Upper lobe of right lung (tissue), 1 donor: ENCODE measurements at regions not wholly inside any gene's neighbourhood (a gene's known extent, or its start where the extent isn't known, plus 50 kb on each side); places are given as distances from the start of the nearest gene placed in this dataset.

Experiments used
- ATAC-seq: fragments of 200-7000 bp; cut with Tn5 transposase; one replicate; pipeline ENCODE4 v1.9.1; 2020; ENCODE audit warnings: mild to moderate bottlenecking, moderate library complexity
- DNase-seq: peaks from one replicate; pipeline ENCODE4 v3.0.0-alpha.2; 2020
- H3K27ac ChIP-seq: fragments of 200-600 bp; one replicate; pipeline ENCODE4 v1.8.0; 2022
- H3K27me3 ChIP-seq: fragments of 200-600 bp; one replicate; pipeline ENCODE4 v1.8.0; 2022; ENCODE audit warnings: mild to moderate bottlenecking
- H3K36me3 ChIP-seq: fragments of 200-600 bp; one replicate; pipeline ENCODE4 v1.8.0; 2022
- H3K4me1 ChIP-seq: fragments of 200-600 bp; one replicate; pipeline ENCODE4 v1.8.0; 2022
- H3K4me3 ChIP-seq: fragments of 200-600 bp; one replicate; pipeline ENCODE4 v1.8.0; 2022; ENCODE audit warnings: mild to moderate bottlenecking
- H3K9me3 ChIP-seq: fragments of 200-600 bp; one replicate; pipeline ENCODE4 v1.8.0; 2022
- intact Hi-C: fragments of 100-400 bp; cut with DNase I; formaldehyde crosslinking; loops from one replicate; pipeline ENCODE4 v1.11.0; 2022
- TF ChIP-seq, protein P1 (sequence below): fragments of 200-600 bp; IDR thresholded peaks from one replicate; pipeline ENCODE4 v1.8.0; 2022; ENCODE audit warnings: antibody characterized with exemption
- donor health status: DM: no; HTN: yes; CAD: no; lungs with severe emphysema.

DNA sequence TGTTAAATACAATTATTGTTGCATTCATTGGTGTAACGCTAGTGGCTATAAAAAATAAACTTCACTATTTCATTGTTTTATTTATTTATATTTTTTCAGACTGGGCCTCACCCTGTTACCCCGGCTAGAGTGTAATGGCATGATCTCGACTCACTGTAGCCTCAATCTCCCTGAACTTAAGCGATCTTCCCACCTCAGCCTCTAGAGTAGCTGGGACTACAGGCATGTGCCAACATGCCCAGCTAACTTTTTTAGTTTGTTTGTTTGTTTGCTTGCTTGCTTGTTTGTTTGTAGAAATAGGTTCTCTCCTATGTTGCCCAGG, 387.4 kb upstream of the PTBP2 start:
- no peak overlapping the region for H3K4me3 ChIP-seq
- H3K9me3 ChIP-seq: no peaks in the 10 kb centered on the region
- intact Hi-C loops: no loop called here
- H3K27me3 ChIP-seq: no peaks in the 10 kb centered on the region
- TF ChIP-seq, protein P1, sequence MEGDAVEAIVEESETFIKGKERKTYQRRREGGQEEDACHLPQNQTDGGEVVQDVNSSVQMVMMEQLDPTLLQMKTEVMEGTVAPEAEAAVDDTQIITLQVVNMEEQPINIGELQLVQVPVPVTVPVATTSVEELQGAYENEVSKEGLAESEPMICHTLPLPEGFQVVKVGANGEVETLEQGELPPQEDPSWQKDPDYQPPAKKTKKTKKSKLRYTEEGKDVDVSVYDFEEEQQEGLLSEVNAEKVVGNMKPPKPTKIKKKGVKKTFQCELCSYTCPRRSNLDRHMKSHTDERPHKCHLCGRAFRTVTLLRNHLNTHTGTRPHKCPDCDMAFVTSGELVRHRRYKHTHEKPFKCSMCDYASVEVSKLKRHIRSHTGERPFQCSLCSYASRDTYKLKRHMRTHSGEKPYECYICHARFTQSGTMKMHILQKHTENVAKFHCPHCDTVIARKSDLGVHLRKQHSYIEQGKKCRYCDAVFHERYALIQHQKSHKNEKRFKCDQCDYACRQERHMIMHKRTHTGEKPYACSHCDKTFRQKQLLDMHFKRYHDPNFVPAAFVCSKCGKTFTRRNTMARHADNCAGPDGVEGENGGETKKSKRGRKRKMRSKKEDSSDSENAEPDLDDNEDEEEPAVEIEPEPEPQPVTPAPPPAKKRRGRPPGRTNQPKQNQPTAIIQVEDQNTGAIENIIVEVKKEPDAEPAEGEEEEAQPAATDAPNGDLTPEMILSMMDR: no peak
- H3K4me1 ChIP-seq: no peaks in the 10 kb centered on the region
- no peak overlapping the region for H3K27ac ChIP-seq
- H3K36me3 ChIP-seq: no peaks in the 10 kb centered on the region
- no peak for ATAC-seq
- DNase-seq: no peak

DNA sequence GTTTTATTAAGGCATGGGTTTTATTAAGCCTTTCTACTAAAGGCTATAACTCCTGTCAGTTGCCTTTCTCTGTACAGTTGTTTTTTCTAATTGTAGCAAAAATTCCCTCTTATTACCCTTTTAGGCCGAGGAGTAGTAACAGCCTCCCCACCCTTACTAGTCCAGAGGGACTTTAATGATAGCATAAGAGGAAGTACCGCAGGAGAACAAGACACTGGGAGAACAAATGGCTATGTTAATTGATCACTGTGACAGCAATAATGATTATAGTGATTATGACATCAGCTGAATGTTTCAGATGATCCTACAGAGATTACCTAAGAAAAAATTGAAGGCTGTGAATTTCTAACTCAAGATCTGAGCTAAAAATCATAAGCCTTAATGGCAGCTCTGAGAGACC, 383.0 kb upstream of the PTBP2 start:
- Histone ChIP-seq H3K27me3 (no peaks in the 10 kb centered on the region), H3K9me3 (no peaks in the 10 kb centered on the region), H3K4me1 (no peaks in the 10 kb centered on the region), H3K36me3 (no peaks in the 10 kb centered on the region), H3K4me3 (no peak overlapping the region), H3K27ac (no peak overlapping the region)
- TF ChIP-seq, protein P1: no peak
- intact Hi-C loops: no loop called here
- no peak for ATAC-seq
- no peak for DNase-seq

DNA sequence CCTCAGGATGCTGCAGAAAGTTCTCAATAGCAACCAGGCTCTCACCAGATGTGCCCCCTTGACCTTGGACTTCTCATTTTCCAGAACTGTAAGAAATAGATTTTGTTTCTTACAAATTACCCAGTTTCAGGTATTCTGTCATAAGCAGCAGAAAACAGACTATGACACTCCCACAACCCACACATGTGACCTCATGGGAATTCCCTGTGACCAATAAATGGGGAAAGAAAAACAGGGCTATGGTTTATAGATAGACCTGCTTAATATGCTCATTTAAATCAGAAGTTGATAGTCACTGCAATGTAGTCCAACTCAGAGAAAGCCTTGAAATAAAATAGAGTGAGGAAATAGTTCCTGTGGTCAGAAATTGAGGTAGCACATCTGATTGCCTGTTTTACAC, 380.9 kb upstream of the PTBP2 start:
- ATAC-seq: no peak
- TF ChIP-seq, protein P1: no peak
- H3K9me3 ChIP-seq: no peaks in the 10 kb centered on the region
- H3K36me3 ChIP-seq: no peaks in the 10 kb centered on the region
- intact Hi-C loops: no loop called here
- no peak overlapping the region for H3K27ac ChIP-seq
- no peak for DNase-seq
- no peaks in the 10 kb centered on the region for H3K4me1 ChIP-seq
- no peaks in the 10 kb centered on the region for H3K27me3 ChIP-seq
- H3K4me3 ChIP-seq: no peak overlapping the region

DNA sequence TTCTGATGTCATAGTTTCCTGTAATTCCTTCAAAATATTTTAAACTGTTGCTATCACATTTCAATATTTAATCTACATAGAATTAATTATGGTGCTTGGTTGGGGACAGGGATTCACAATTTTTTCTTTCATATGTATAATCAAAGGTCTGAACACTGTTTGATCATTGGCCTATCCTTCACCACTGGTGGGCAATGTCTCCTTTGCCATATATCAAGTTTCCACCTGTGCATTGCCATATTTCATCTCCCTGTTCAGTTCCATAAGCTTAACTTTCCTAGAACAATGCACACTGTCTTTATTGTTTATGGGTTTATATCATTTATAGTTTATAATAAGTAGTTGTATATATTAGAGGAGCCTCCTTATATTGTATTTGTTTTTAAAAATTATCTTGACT, 374.9 kb upstream of the PTBP2 start:
- H3K27ac ChIP-seq: no peak overlapping the region
- no peaks in the 10 kb centered on the region for H3K4me1 ChIP-seq
- no peak overlapping the region for H3K4me3 ChIP-seq
- TF ChIP-seq, protein P1: no peak
- no peaks in the 10 kb centered on the region for H3K27me3 ChIP-seq
- H3K9me3 ChIP-seq: no peaks in the 10 kb centered on the region
- intact Hi-C loops: no loop called here
- DNase-seq (no peak), ATAC-seq (no peak)
- no peaks in the 10 kb centered on the region for H3K36me3 ChIP-seq

DNA sequence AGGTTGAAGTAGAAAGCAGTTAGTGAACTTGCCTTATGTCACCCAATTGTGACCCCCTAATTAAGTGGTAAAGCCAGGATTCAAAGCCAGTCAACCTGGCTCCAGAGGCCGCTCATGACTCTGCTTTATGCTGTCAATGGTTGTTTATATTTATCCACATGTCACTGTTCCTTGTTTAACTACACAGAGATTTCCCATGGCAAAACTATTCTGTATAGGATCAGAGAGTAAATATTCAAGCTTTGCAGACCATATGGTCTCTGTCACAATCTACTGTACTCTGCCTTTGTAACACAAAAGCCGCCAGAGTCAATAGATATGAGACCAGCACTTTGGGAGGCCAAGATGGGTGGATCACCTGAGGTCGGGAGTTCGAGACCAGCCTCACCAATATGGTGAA, 371.7 kb upstream of the PTBP2 start:
- no peak for DNase-seq

DNA sequence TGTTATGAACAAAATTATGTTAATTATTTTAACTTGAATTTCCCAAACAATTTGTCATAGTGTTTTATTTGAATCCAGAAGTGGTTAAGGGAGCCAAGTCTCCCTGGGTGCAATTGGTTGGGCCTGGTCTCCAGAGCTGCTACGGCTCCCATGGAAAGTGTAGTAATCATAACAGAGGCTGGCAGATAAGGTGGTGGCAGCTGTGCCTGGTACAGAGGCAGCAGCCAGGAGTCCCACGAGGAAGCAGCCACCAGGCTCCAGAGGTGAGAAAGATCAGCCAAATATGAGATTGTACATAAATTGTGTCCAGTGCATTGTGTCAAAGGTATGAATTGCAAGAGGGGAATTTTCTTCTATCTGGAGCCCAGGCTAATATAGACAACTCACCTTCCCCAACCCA, 368.9 kb upstream of the PTBP2 start:
- intact Hi-C loops: no loop called here
- no peaks in the 10 kb centered on the region for H3K27me3 ChIP-seq

More for the DNA sequence above, 371.7 kb upstream of the PTBP2 start:
- TF ChIP-seq, protein P1: no peak
- Histone ChIP-seq H3K36me3 (no peaks in the 10 kb centered on the region), H3K4me3 (no peak overlapping the region), H3K4me1 (no peaks in the 10 kb centered on the region), H3K27ac (no peak overlapping the region), H3K27me3 (no peaks in the 10 kb centered on the region), H3K9me3 (no peaks in the 10 kb centered on the region)
- intact Hi-C loops: no loop called here
- no peak for ATAC-seq

More for the DNA sequence above, 368.9 kb upstream of the PTBP2 start:
- H3K27ac ChIP-seq: no peak overlapping the region
- no peaks in the 10 kb centered on the region for H3K4me1 ChIP-seq
- ATAC-seq (no peak), DNase-seq (no peak)
- TF ChIP-seq, protein P1: no peak
- H3K36me3 ChIP-seq: no peaks in the 10 kb centered on the region
- H3K4me3 ChIP-seq: no peak overlapping the region
- no peaks in the 10 kb centered on the region for H3K9me3 ChIP-seq
